ENCODE measurements at regions not wholly inside any gene's neighbourhood (a gene's known extent, or its start where the extent isn't known, plus 50 kb on each side); places are given as distances from the start of the nearest gene placed in this dataset.
A peak's percentile ranks its signal among the peaks of the same experiment; 100 is the strongest.

GRCh38 chr14:51424041-51424440, 184.0 kb downstream of the TMX1 start:
- no peak for TF ChIP-seq POLR2A (IDR thresholded peaks at IDR 0.05)
- TF ChIP-seq, protein P1, sequence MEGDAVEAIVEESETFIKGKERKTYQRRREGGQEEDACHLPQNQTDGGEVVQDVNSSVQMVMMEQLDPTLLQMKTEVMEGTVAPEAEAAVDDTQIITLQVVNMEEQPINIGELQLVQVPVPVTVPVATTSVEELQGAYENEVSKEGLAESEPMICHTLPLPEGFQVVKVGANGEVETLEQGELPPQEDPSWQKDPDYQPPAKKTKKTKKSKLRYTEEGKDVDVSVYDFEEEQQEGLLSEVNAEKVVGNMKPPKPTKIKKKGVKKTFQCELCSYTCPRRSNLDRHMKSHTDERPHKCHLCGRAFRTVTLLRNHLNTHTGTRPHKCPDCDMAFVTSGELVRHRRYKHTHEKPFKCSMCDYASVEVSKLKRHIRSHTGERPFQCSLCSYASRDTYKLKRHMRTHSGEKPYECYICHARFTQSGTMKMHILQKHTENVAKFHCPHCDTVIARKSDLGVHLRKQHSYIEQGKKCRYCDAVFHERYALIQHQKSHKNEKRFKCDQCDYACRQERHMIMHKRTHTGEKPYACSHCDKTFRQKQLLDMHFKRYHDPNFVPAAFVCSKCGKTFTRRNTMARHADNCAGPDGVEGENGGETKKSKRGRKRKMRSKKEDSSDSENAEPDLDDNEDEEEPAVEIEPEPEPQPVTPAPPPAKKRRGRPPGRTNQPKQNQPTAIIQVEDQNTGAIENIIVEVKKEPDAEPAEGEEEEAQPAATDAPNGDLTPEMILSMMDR (IDR thresholded peaks at IDR 0.05 in 4 of 5, conservative IDR thresholded peaks at IDR 0.05 in 1 of 5) = no peak
- H3K4me3 ChIP-seq = no peak overlapping the region
- DNase-seq = no peak
- no peaks in the 10 kb centered on the region for H3K36me3 ChIP-seq
- peak overlapping the region; percentile 30 to 70 (median 60) for H3K27ac ChIP-seq
- in situ Hi-C loops (cut with MboI; ENCODE audit: low sequenced_read_pairs in 4 of 4) = no loop called here
- H3K4me1 ChIP-seq = peaks cover 0 to 4% of the 10 kb centered on the region in 2 donors
- no peaks in the 10 kb centered on the region for H3K27me3 ChIP-seq
- no peaks in the 10 kb centered on the region for H3K9me3 ChIP-seq
- intact Hi-C loops (cut with DNase I; ENCODE audit: low total_unique reads) = no loop called here
- ATAC-seq = no peak

DNA sequence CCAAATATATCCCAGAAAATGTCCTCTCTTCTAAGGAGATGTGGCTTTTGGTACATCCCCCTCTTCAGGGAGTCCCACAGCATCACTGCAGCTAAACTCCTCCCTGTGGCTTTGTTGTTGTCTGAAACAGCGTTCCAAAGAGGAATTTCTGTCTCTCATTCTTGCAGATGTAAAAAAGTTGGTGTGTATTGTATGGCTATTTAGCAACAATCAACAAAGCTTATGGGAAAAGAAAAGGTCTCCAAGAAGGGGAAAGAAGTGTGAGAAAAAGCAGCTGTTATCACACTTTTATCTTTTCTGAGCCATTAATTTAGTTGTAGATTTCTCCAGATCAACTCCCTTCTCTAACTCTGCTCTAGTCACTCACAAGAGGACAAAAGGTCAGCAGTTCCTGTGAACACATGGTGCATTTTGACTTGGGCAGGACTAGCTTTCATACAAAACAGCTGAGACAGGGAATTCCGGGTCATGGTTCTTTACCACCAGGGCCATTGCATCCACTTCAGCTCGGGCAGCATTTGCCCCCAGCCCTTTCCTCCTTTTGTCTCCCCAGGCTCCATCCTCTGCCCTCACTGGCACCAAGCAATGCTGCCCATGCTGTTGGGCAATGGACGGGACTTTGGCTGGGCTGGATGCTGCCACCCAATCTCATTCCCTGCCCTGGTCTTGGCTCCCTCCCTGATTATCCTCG, 184.7 kb downstream of the TMX1 start:
- in situ Hi-C loops (cut with MboI; ENCODE audit: low sequenced_read_pairs in 4 of 4) (no loop called here), intact Hi-C loops (cut with DNase I; ENCODE audit: low total_unique reads) (no loop called here)
- H3K27ac ChIP-seq = peak overlapping the region; percentile 30 to 70 (median 60)

GRCh38 chr14:51428981-51429380, 188.9 kb downstream of the TMX1 start:
- intact Hi-C loops (cut with DNase I; ENCODE audit: low total_unique reads) = no loop called here
- peaks cover 0 to 4% of the 10 kb centered on the region in 2 donors for H3K4me1 ChIP-seq
- TF ChIP-seq, protein P1 (IDR thresholded peaks at IDR 0.05 in 4 of 5, conservative IDR thresholded peaks at IDR 0.05 in 1 of 5) = no peak
- no peak for TF ChIP-seq POLR2A (IDR thresholded peaks at IDR 0.05)
- no peak for DNase-seq
- no peak for ATAC-seq
- H3K4me3 ChIP-seq = no peak overlapping the region
- H3K27me3 ChIP-seq = no peaks in the 10 kb centered on the region
- H3K9me3 ChIP-seq = no peaks in the 10 kb centered on the region
- in situ Hi-C loops (cut with MboI; ENCODE audit: low sequenced_read_pairs in 4 of 4) = no loop called here
- no peak overlapping the region for H3K27ac ChIP-seq
- no peaks in the 10 kb centered on the region for H3K36me3 ChIP-seq

More for the DNA sequence above, 184.7 kb downstream of the TMX1 start:
- Histone ChIP-seq H3K9me3 (no peaks in the 10 kb centered on the region), H3K27me3 (no peaks in the 10 kb centered on the region), H3K36me3 (no peaks in the 10 kb centered on the region), H3K4me1 (peaks cover 0 to 4% of the 10 kb centered on the region in 2 donors), H3K4me3 (no peak overlapping the region)
- ATAC-seq (peak; percentile 77 to 80), DNase-seq (peak; percentile 15 to 39)
- TF ChIP-seq POLR2A (IDR thresholded peaks at IDR 0.05) = no peak
- TF ChIP-seq, protein P1 (IDR thresholded peaks at IDR 0.05 in 4 of 5, conservative IDR thresholded peaks at IDR 0.05 in 1 of 5) = no peak

DNA sequence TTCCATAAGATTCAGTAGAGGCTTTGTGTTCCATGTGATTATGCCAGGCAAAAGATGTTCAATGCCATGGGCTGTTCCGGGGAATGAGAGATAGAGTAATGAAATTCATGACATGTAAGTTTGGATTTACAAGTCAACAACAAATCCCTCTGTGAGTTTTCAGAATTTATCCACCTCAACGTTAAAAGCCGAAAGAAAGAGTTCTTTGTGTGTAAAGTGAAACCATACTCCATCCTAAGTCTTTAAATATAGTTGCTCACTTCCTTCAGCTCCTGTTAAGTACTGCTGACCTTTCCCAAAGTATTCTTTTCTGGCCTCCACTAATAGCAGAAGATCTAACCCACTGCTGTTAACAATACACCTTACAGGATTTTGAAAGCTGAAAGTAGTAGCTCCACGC, 190.0 kb downstream of the TMX1 start:
- Histone ChIP-seq H3K27me3 (no peaks in the 10 kb centered on the region), H3K36me3 (no peaks in the 10 kb centered on the region), H3K27ac (peak overlapping the region in 3 of 4 donors; percentile 5 to 57 (median 33)), H3K4me3 (no peak overlapping the region), H3K4me1 (peaks cover 0 to under 1% of the 10 kb centered on the region in 2 donors), H3K9me3 (no peaks in the 10 kb centered on the region)
- in situ Hi-C loops (cut with MboI; ENCODE audit: low sequenced_read_pairs in 4 of 4) = no loop called here
- ATAC-seq (no peak), DNase-seq (no peak)
- intact Hi-C loops (cut with DNase I; ENCODE audit: low total_unique reads) = no loop called here
- TF ChIP-seq, protein P1 (IDR thresholded peaks at IDR 0.05 in 4 of 5, conservative IDR thresholded peaks at IDR 0.05 in 1 of 5) = no peak
- TF ChIP-seq POLR2A (IDR thresholded peaks at IDR 0.05) = no peak

Measured in gastrocnemius medialis (tissue), 4 donors.